Esophagus squamous epithelium (tissue), 4 donors: ENCODE measurements at regions not wholly inside any gene's neighbourhood (a gene's known extent, or its start where the extent isn't known, plus 50 kb on each side); places are given as distances from the start of the nearest gene placed in this dataset.

Experiments
- POLR2A ChIP-seq, 4 donors: fragments of 450-650 bp; IDR thresholded peaks; one replicate each; pipeline ENCODE4 v1.6.1; 2017; ENCODE audit warnings: antibody characterized with exemption in 4 of 4, mild to moderate bottlenecking in 4 of 4, moderate library complexity in 3 of 4
- TF ChIP-seq, protein P1 (sequence below), 6 experiments: fragments of 450-650 bp in 4 of 6; fragments of 200-600 bp in 2 of 6; sonication (generic) in 2 of 6; IDR thresholded peaks; one replicate each; pipeline ENCODE4 v1.5.1; 2016 to 2019; ENCODE audit warnings: antibody characterized with exemption in 6 of 6, mild to moderate bottlenecking in 4 of 6, moderate library complexity in 4 of 6

DNA sequence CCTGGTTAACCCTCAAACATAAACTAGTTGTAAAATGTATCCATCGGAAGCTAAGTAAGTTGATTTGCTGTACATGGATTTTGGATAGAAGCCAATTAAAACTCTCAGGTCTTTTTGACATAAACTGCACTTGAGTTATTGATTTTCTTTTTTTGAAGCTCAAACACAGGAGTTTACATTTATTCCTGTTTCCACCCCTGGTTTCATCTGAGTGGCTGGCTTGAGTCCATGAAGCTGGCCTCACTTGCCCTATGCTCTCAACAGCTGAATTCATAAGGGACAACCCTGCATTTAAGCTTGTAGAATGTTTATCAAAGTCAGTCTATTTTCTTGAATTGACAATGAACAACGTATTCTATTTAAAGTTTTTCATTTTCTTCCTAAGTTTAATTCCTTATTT lies 58.1 kb upstream of the PLEKHG1 start:
- TF ChIP-seq POLR2A (IDR thresholded peaks at IDR 0.05): no peak
- TF ChIP-seq, protein P1, sequence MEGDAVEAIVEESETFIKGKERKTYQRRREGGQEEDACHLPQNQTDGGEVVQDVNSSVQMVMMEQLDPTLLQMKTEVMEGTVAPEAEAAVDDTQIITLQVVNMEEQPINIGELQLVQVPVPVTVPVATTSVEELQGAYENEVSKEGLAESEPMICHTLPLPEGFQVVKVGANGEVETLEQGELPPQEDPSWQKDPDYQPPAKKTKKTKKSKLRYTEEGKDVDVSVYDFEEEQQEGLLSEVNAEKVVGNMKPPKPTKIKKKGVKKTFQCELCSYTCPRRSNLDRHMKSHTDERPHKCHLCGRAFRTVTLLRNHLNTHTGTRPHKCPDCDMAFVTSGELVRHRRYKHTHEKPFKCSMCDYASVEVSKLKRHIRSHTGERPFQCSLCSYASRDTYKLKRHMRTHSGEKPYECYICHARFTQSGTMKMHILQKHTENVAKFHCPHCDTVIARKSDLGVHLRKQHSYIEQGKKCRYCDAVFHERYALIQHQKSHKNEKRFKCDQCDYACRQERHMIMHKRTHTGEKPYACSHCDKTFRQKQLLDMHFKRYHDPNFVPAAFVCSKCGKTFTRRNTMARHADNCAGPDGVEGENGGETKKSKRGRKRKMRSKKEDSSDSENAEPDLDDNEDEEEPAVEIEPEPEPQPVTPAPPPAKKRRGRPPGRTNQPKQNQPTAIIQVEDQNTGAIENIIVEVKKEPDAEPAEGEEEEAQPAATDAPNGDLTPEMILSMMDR (IDR thresholded peaks at IDR 0.05): no peak
